ENCODE measurements at regions not wholly inside any gene's neighbourhood (a gene's known extent, or its start where the extent isn't known, plus 50 kb on each side); places are given as distances from the start of the nearest gene placed in this dataset.

DNA sequence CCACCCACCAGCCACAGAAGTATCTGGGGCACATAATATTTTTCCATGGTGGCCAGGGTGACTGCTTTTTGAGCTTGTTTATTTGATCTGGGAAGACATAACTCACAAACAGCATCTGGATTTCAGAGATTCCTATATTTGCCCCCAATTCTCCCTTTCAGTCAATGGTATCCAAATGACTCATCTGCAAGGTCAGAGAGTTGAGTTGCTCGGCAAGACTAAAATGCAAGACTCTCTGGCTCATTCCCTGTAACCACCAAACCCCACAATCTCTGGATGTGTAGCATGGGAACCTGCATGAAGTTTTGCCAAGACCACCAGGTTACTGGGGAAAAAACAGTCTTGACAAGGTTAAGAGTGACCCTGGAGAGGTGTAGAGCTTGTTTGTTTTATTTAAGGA, 174.9 kb upstream of the FAR2 start:
- 0 out of 2 replicates have a peak, but pooled peaks cover 4% of the 10 kb centered on the region for H3K4me1 ChIP-seq (ENCODE audit: insufficient read depth, low read length)
- no peak overlapping the region for H3K4me3 ChIP-seq (ENCODE audit: low read length)
- TF ChIP-seq EZH2 (IDR thresholded peaks at IDR 0.05; ENCODE audit: low read length, unreplicated experiment) (no peak), EZH2phosphoT487 (IDR thresholded peaks at IDR 0.05; ENCODE audit: borderline replicate concordance, low read length) (no peak)
- TF ChIP-seq, protein P1, sequence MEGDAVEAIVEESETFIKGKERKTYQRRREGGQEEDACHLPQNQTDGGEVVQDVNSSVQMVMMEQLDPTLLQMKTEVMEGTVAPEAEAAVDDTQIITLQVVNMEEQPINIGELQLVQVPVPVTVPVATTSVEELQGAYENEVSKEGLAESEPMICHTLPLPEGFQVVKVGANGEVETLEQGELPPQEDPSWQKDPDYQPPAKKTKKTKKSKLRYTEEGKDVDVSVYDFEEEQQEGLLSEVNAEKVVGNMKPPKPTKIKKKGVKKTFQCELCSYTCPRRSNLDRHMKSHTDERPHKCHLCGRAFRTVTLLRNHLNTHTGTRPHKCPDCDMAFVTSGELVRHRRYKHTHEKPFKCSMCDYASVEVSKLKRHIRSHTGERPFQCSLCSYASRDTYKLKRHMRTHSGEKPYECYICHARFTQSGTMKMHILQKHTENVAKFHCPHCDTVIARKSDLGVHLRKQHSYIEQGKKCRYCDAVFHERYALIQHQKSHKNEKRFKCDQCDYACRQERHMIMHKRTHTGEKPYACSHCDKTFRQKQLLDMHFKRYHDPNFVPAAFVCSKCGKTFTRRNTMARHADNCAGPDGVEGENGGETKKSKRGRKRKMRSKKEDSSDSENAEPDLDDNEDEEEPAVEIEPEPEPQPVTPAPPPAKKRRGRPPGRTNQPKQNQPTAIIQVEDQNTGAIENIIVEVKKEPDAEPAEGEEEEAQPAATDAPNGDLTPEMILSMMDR (conservative IDR thresholded peaks at IDR 0.05; ENCODE audit: low read depth, low read length) = no peak
- no peak overlapping the region for H2AFZ ChIP-seq (ENCODE audit: low read length)
- 0 out of 2 replicates have a peak, but pooled peaks cover 5% of the 10 kb centered on the region for H3K9me2 ChIP-seq (replicated peaks; ENCODE audit: low read length)
- H3F3A ChIP-seq (ENCODE audit: low read length, unreplicated experiment) = no peaks in the 10 kb centered on the region
- CTCF ChIA-PET = no interaction called here
- no peak overlapping the region for H3K4me2 ChIP-seq (ENCODE audit: low read length)
- ATAC-seq = no peak
- no peak for DNase-seq
- H3K27me3 ChIP-seq (ENCODE audit: low read length) = no peaks in the 10 kb centered on the region
- H3K79me2 ChIP-seq (ENCODE audit: low read length) = no peaks in the 10 kb centered on the region
- intact Hi-C loops (cut with micrococcal nuclease) = no loop called here
- H4K20me1 ChIP-seq (ENCODE audit: low read length) = no peaks in the 10 kb centered on the region
- H3K9ac ChIP-seq (ENCODE audit: low read length) = no peak overlapping the region
- POLR2A ChIA-PET (ENCODE audit: unreplicated experiment) = no interaction called here
- no peaks in the 10 kb centered on the region for H3K9me3 ChIP-seq (ENCODE audit: low read length)
- H3K27ac ChIP-seq (ENCODE audit: low read length) = no peak overlapping the region
- BruUV-seq (replicated peaks) = no TSS peak
- no peaks in the 10 kb centered on the region for H3K36me3 ChIP-seq (ENCODE audit: low read depth, low read length)

DNA sequence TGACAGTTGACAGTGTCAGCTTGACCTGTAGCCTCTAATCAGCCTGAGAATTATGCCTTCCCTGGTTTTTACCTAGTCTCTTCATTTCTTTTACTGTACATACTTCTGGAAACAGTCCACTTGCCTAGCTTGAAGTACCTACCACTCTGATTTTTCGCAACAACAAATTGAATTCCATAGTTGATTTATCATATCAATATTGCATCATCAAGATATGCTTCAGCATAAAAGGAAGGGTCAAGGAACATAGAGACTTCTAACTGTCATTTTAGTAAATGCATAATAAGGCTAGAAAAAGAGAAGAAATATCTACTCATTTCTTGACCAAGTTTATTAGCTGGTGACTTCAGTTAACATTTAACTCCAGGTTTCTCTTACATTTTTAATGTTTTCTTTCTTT, 174.2 kb upstream of the FAR2 start:
- TF ChIP-seq, protein P1 (conservative IDR thresholded peaks at IDR 0.05; ENCODE audit: low read depth, low read length) = no peak
- no peak for TF ChIP-seq EZH2phosphoT487 (IDR thresholded peaks at IDR 0.05; ENCODE audit: borderline replicate concordance, low read length)
- TF ChIP-seq EZH2 (IDR thresholded peaks at IDR 0.05; ENCODE audit: low read length, unreplicated experiment) = no peak
- BruUV-seq (replicated peaks) = no TSS peak
- H3K4me3 ChIP-seq (ENCODE audit: low read length) = no peak overlapping the region
- H3K9ac ChIP-seq (ENCODE audit: low read length) = no peak overlapping the region
- DNase-seq = no peak
- H2AFZ ChIP-seq (ENCODE audit: low read length) = no peak overlapping the region
- POLR2A ChIA-PET (ENCODE audit: unreplicated experiment) = no interaction called here
- H3K4me2 ChIP-seq (ENCODE audit: low read length) = no peak overlapping the region
- ATAC-seq = no peak
- no peak overlapping the region for H3K27ac ChIP-seq (ENCODE audit: low read length)
- CTCF ChIA-PET = no interaction called here
- no peaks in the 10 kb centered on the region for H3F3A ChIP-seq (ENCODE audit: low read length, unreplicated experiment)
- intact Hi-C loops (cut with micrococcal nuclease) = no loop called here
- no peaks in the 10 kb centered on the region for H3K79me2 ChIP-seq (ENCODE audit: low read length)
- H3K9me2 ChIP-seq (replicated peaks; ENCODE audit: low read length) = 0 out of 2 replicates have a peak, but pooled peaks cover 5% of the 10 kb centered on the region
- H4K20me1 ChIP-seq (ENCODE audit: low read length) = no peaks in the 10 kb centered on the region
- no peaks in the 10 kb centered on the region for H3K36me3 ChIP-seq (ENCODE audit: low read depth, low read length)
- H3K27me3 ChIP-seq (ENCODE audit: low read length) = no peaks in the 10 kb centered on the region
- H3K4me1 ChIP-seq (ENCODE audit: insufficient read depth, low read length) = 0 out of 2 replicates have a peak, but pooled peaks cover 4% of the 10 kb centered on the region
- no peaks in the 10 kb centered on the region for H3K9me3 ChIP-seq (ENCODE audit: low read length)

DNA sequence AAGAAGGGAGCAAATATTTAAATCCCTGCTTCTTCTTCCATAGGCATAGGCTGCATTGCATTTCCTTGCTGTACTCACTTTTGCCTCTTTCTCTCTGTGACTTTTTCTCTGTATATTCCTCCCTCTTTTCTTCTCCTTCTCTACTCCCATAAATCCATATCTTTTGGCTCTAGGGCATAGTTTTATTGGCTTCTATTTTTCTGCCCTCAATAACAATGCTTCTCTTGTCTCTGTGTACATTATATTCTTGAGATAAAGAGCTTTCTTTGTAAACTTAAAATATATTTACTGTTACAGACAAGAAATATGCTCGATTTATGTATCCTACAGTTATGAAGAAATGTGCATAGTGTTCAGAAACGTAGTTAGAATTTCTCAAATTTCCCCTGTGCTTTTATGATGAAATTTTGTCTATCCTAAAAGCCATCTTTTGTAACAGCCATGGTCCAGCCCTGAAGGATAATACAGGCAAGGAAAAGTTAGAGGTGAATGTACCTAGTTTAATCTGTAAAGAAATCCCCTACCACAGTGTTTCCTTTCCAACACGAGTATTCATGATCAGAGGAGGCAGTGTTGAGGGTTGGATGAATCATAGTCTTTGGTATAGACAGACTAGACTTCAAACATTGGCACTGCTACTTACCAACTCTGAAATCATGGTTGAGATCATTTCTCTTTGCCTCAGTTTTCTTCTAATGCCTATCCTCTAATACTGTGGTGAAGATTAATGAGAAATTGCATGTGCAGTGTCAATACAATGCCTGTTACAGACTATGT, 173.3 kb upstream of the FAR2 start:
- H3K4me3 ChIP-seq (ENCODE audit: low read length) = no peak overlapping the region
- no TSS peak for BruUV-seq (replicated peaks)
- no peak overlapping the region for H3K27ac ChIP-seq (ENCODE audit: low read length)
- ChIA-PET CTCF (interaction anchor here (0.5 kb wide), 1 partner anchor 11 kb away, joined by 3 read pairs; no protein-coding TSS in a partner anchor), POLR2A (ENCODE audit: unreplicated experiment) (no interaction called here)
- no peaks in the 10 kb centered on the region for H3K79me2 ChIP-seq (ENCODE audit: low read length)
- no peak overlapping the region for H2AFZ ChIP-seq (ENCODE audit: low read length)
- DNase-seq (peak; percentile 57), ATAC-seq (peak; percentile 89)
- no peaks in the 10 kb centered on the region for H3F3A ChIP-seq (ENCODE audit: low read length, unreplicated experiment)
- 0 out of 2 replicates have a peak, but pooled peaks cover 5% of the 10 kb centered on the region for H3K9me2 ChIP-seq (replicated peaks; ENCODE audit: low read length)
- H3K4me1 ChIP-seq (ENCODE audit: insufficient read depth, low read length) = 0 out of 2 replicates have a peak, but pooled peaks cover 4% of the 10 kb centered on the region
- no peak overlapping the region for H3K9ac ChIP-seq (ENCODE audit: low read length)
- H3K9me3 ChIP-seq (ENCODE audit: low read length) = no peaks in the 10 kb centered on the region
- no peak overlapping the region for H3K4me2 ChIP-seq (ENCODE audit: low read length)
- no peaks in the 10 kb centered on the region for H3K27me3 ChIP-seq (ENCODE audit: low read length)
- TF ChIP-seq EZH2 (IDR thresholded peaks at IDR 0.05; ENCODE audit: low read length, unreplicated experiment) = no peak
- TF ChIP-seq, protein P1 (conservative IDR thresholded peaks at IDR 0.05; ENCODE audit: low read depth, low read length) = peak; percentile 36; the same call in 1 of the 2 replicates
- no peaks in the 10 kb centered on the region for H3K36me3 ChIP-seq (ENCODE audit: low read depth, low read length)
- H4K20me1 ChIP-seq (ENCODE audit: low read length) = no peaks in the 10 kb centered on the region
- intact Hi-C loops (cut with micrococcal nuclease) = no loop called here

Measured in PC-3 (cell line).